ENCODE measurements at regions not wholly inside any gene's neighbourhood (a gene's known extent, or its start where the extent isn't known, plus 50 kb on each side); places are given as distances from the start of the nearest gene placed in this dataset.

GRCh38 chr3:189507856-189508255 is 123.3 kb upstream of the TP63 start (continued):
- TF ChIP-seq ZBTB4 (CRISPR knock-in tag; IDR thresholded peaks at IDR 0.05) = no peak
- TF ChIP-seq HCFC1 (IDR thresholded peaks at IDR 0.05; ENCODE audit: low read length) = no peak
- peak; percentile 76 for TF ChIP-seq MTA2 (IDR thresholded peaks at IDR 0.05; ENCODE audit: low read depth)
- TF ChIP-seq MAX (IDR thresholded peaks at IDR 0.05; ENCODE audit: low read depth, low read length) = no peak
- no peak for TF ChIP-seq PML (IDR thresholded peaks at IDR 0.05; ENCODE audit: low read length)
- no peak for TF ChIP-seq NRF1 (conservative IDR thresholded peaks at IDR 0.05; ENCODE audit: low read depth, low read length)
- TF ChIP-seq IRF5 (IDR thresholded peaks at IDR 0.05; ENCODE audit: borderline replicate concordance) = no peak
- no peak for TF ChIP-seq ZBTB40 (IDR thresholded peaks at IDR 0.05; ENCODE audit: borderline replicate concordance)
- TF ChIP-seq SMAD5 (IDR thresholded peaks at IDR 0.05; ENCODE audit: low read depth) = no peak
- no peak for TF ChIP-seq NFYA (IDR thresholded peaks at IDR 0.05; ENCODE audit: borderline replicate concordance, low read depth, low read length)
- no peak for TF ChIP-seq PBX3 (IDR thresholded peaks at IDR 0.05; ENCODE audit: insufficient replicate concordance, low read depth, low read length)
- TF ChIP-seq ATF3 (IDR thresholded peaks at IDR 0.05; ENCODE audit: borderline replicate concordance, extremely low read depth, low read depth, low read length) = no peak
- TF ChIP-seq KDM1A (IDR thresholded peaks at IDR 0.05; ENCODE audit: borderline replicate concordance) = no peak
- TF ChIP-seq CHD2 (IDR thresholded peaks at IDR 0.05; ENCODE audit: borderline replicate concordance, low read depth, low read length) = no peak
- no peak for TF ChIP-seq SIX5 (IDR thresholded peaks at IDR 0.05; ENCODE audit: low read depth, low read length, severe bottlenecking)
- TF ChIP-seq NFYB (IDR thresholded peaks at IDR 0.05; ENCODE audit: insufficient read depth, low read depth, low read length) = no peak
- no peak for TF ChIP-seq EZH2 (IDR thresholded peaks at IDR 0.05; ENCODE audit: borderline replicate concordance, control insufficient read depth, low read depth, low read length)
- no peak for TF ChIP-seq STAT3 (IDR thresholded peaks at IDR 0.05; ENCODE audit: low read depth, low read length)
- TF ChIP-seq MYB (IDR thresholded peaks at IDR 0.05; ENCODE audit: borderline replicate concordance, low read depth, low read length) = no peak
- no peak for TF ChIP-seq RELA (IDR thresholded peaks at IDR 0.05; ENCODE audit: borderline replicate concordance, partially characterized antibody)
- TF ChIP-seq GATAD2B (conservative IDR thresholded peaks at IDR 0.05; ENCODE audit: low read depth) = no peak

Measured in GM12878 (cell line).